SU-DHL-6 (cell line): ENCODE measurements at regions not wholly inside any gene's neighbourhood (a gene's known extent, or its start where the extent isn't known, plus 50 kb on each side); places are given as distances from the start of the nearest gene placed in this dataset.
"Not testable (repeated sequence)": the region's sequence is repeated elsewhere in the genome, so short reads cannot be mapped to it uniquely, and the experiment has no call there.

Experiments used
- H2AFZ ChIP-seq: fragments of 200-600 bp; sonication (generic); 2 replicates; pipeline ENCODE4 v1.6.1; 2014; ENCODE audit warnings: low read depth, mild to moderate bottlenecking, moderate library complexity, mixed read lengths, antibody characterized with exemption, low read length; ENCODE audit not compliant: severe bottlenecking
- H3F3A ChIP-seq: fragments of 200-600 bp; shearing (Covaris generic); 2 replicates; pipeline ENCODE4 v1.6.0; 2016; ENCODE audit warnings: antibody characterized with exemption, mild to moderate bottlenecking; ENCODE audit not compliant: insufficient read depth
- H3K27ac ChIP-seq: fragments of 200-600 bp; sonication (generic); 2 replicates; pipeline ENCODE4 v1.5.1; 2016; ENCODE audit warnings: low read depth, mild to moderate bottlenecking, low read length, moderate library complexity, mixed read lengths
- H3K27me3 ChIP-seq: fragments of 200-600 bp; sonication (generic), shearing (Covaris generic); 2 replicates; pipeline ENCODE4 v1.6.0; 2014; ENCODE audit warnings: mild to moderate bottlenecking, low read length
- H3K36me3 ChIP-seq: fragments of 200-600 bp; sonication (generic); 2 replicates; pipeline ENCODE4 v1.6.1; 2014; ENCODE audit warnings: mild to moderate bottlenecking, low read length, mixed read lengths
- H3K4me2 ChIP-seq: fragments of 300-600, 200-600 bp; shearing (Covaris generic), sonication (generic); 2 replicates; pipeline ENCODE4 v1.6.0; 2014; ENCODE audit warnings: low read length, low read depth, mild to moderate bottlenecking; ENCODE audit not compliant: poor library complexity, severe bottlenecking
- H3K4me3 ChIP-seq: fragments of 200-600 bp; sonication (generic); 2 replicates; pipeline ENCODE4 v1.5.1; 2014; ENCODE audit warnings: antibody characterized with exemption, low read length, mild to moderate bottlenecking, mixed read lengths; ENCODE audit not compliant: insufficient read depth, poor library complexity, severe bottlenecking
- H3K79me2 ChIP-seq: fragments of 200-600 bp; sonication (generic); 2 replicates; pipeline ENCODE4 v1.6.1; 2014; ENCODE audit warnings: mild to moderate bottlenecking, low read length, moderate library complexity; ENCODE audit not compliant: insufficient read depth
- H3K9ac ChIP-seq: fragments of 200-600 bp; sonication (generic); 2 replicates; pipeline ENCODE4 v1.7.0; 2014; ENCODE audit warnings: mild to moderate bottlenecking, low read length
- H3K9me2 ChIP-seq: fragments of 200-600 bp; sonication (generic); replicated peaks from 2 replicates; pipeline ENCODE4 v1.6.1; 2014; ENCODE audit warnings: low read length; ENCODE audit not compliant: insufficient read depth
- H3K9me3 ChIP-seq: fragments of 200-600 bp; sonication (generic); 2 replicates; pipeline ENCODE4 v1.6.1; 2014; ENCODE audit warnings: low read length, mixed read lengths; ENCODE audit not compliant: insufficient read depth
- H4K20me1 ChIP-seq: fragments of 200-600 bp; sonication (generic); 2 replicates; pipeline ENCODE4 v1.6.1; 2014; ENCODE audit warnings: low read depth, mild to moderate bottlenecking, antibody characterized with exemption, low read length, moderate library complexity, mixed read lengths
- CTCF ChIP-seq: fragments of 200-600 bp; sonication (generic); IDR thresholded peaks from one replicate; pipeline ENCODE4 v1.5.1; 2017; ENCODE audit warnings: antibody characterized with exemption, mild to moderate bottlenecking, low read length, moderate library complexity; ENCODE audit not compliant: insufficient read depth, poor library complexity, severe bottlenecking
- EZH2phosphoT487 ChIP-seq: fragments of 200-600 bp; sonication (generic), shearing (Covaris generic); conservative IDR thresholded peaks from 2 replicates; pipeline ENCODE4 v1.6.1; 2018; ENCODE audit warnings: mild to moderate bottlenecking, antibody characterized with exemption, low read length, moderate library complexity, mixed read lengths

- no peaks in the 10 kb centered on the region for H3K27me3 ChIP-seq
- no peak overlapping the region for H3K27ac ChIP-seq
- TF ChIP-seq CTCF: no peak
- TF ChIP-seq EZH2phosphoT487: no peak
- H3K9me3 ChIP-seq: no peaks in the 10 kb centered on the region
- no peaks in the 10 kb centered on the region for H3K36me3 ChIP-seq
- H3K9ac ChIP-seq: no peak overlapping the region
- no peaks in the 10 kb centered on the region for H4K20me1 ChIP-seq
- no peak overlapping the region for H2AFZ ChIP-seq
- no peaks in the 10 kb centered on the region for H3F3A ChIP-seq
- no peaks in the 10 kb centered on the region for H3K79me2 ChIP-seq
- H3K9me2 ChIP-seq: no peaks in the 10 kb centered on the region
- no peak overlapping the region for H3K4me2 ChIP-seq
- no peak overlapping the region for H3K4me3 ChIP-seq
These were observed 75.9 kb downstream of the BUB3 start for GRCh38 chr10:123229927-123230630.

- not testable (repeated sequence) for H3K9me2 ChIP-seq, H3K4me2 ChIP-seq, H3K4me3 ChIP-seq, H3K27ac ChIP-seq, H3K36me3 ChIP-seq, H3F3A ChIP-seq, H3K79me2 ChIP-seq, H3K9ac ChIP-seq, H2AFZ ChIP-seq, H3K9me3 ChIP-seq, H3K27me3 ChIP-seq, H4K20me1 ChIP-seq
These were observed 78.7 kb downstream of the BUB3 start for GRCh38 chr10:123232879-123233278.

GRCh38 chr10:123235014-123235413, 80.8 kb downstream of the BUB3 start:
- H3K27ac ChIP-seq, H3K4me3 ChIP-seq, H3F3A ChIP-seq, H3K9me2 ChIP-seq, H3K79me2 ChIP-seq, H3K9ac ChIP-seq, H3K9me3 ChIP-seq, H3K36me3 ChIP-seq, H3K27me3 ChIP-seq, H3K4me2 ChIP-seq, H2AFZ ChIP-seq, H4K20me1 ChIP-seq: not testable (repeated sequence)

GRCh38 chr10:123236126-123236525, 81.9 kb downstream of the BUB3 start:
- Histone ChIP-seq H3K9ac (no peak overlapping the region), H3K4me2 (no peak overlapping the region), H3K27me3 (no peaks in the 10 kb centered on the region), H4K20me1 (no peaks in the 10 kb centered on the region), H3K27ac (no peak overlapping the region), H3K36me3 (no peaks in the 10 kb centered on the region), H3K9me2 (no peaks in the 10 kb centered on the region), H3K79me2 (no peaks in the 10 kb centered on the region), H3K4me3 (no peak overlapping the region), H3F3A (no peaks in the 10 kb centered on the region), H2AFZ (no peak overlapping the region), H3K9me3 (no peaks in the 10 kb centered on the region)
- no peak for TF ChIP-seq EZH2phosphoT487
- TF ChIP-seq CTCF: no peak
